Activated CD8-positive, alpha-beta memory T cell treated with anti-CD3 and anti-CD28 coated beads, Interleukin-2, amount 50 U/mL, for 48 hours (primary cell): ENCODE measurements at regions not wholly inside any gene's neighbourhood (a gene's known extent, or its start where the extent isn't known, plus 50 kb on each side); places are given as distances from the start of the nearest gene placed in this dataset.

Experiments used
- DNase-seq: peaks from one replicate; pipeline ENCODE4 v3.0.0-alpha.2; 2020

DNA sequence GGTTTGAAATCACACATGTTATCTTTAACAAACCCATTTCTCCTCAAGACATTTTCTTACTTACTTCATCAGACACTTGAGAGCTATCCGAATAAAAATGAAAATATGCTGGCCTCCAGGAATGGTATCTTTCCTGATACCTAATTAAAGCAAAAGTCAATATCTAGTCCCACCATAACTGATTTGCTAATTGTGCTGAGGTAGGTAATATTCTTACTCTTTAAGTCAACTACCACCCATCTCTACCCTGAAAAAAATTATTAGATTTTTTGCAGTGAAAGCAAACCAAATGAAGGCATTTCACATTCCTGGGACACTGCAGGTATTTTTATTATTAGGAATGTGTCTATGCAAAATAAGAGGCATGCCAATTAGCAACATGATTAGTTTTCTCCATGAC lies 175.8 kb downstream of the QDPR start:
- no peak for DNase-seq

DNA sequence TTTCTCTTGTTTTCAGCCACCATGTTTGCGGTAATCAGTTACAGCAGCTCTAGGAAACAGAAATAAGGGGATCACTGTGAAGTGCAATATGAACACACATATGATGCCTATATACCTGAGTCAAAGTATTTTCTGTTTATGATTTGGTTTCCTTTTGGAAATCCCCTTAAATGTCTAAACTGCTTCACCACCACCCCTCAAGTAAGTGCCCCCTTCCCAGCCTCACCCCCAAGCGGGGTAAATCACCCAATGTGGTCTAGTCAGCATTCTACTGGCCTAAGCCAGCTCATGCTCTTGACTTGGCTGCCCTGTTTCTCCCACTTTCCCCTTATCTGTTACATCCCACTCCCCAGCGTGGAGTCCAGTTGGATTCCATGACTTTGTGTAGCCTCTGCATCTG lies 176.5 kb downstream of the QDPR start:
- no peak for DNase-seq

DNA sequence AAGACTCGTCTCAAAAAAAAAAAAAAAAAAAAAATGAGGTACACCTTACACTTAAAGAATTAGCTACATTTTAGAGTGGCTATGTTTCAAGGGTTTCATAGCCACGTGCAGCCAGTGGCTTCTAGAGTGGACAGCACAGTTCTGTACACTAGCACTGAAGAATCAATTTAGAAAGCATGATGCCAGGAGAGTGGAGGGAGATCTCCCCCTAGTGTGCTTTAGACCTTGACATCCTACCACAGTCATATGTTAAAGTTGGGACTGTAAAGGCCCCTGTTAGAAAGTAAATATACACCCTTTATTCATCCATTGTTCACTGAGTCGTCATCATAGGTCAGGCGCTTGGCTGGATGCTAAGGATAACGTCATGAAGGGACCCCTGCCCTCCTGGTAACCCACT lies 179.4 kb downstream of the QDPR start:
- DNase-seq = no peak

DNA sequence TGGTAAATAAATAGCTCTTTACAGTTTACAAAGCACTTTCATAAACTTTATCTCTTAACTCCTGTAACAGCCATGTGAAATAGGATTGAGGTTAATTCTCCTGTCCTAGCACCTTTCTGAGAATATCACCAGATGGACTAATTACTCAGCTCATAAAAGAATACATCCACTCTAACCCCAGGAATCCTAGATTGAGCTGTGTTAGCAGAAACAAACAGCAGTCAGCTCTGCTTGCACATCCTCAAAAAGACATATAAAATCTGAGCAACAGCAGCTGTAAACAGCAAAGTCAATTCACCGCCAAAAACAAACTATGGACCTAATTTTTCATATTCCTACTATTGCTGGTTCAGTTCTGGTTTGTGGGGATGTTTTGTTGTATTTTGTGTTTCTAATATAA lies 182.8 kb downstream of the QDPR start:
- no peak for DNase-seq

DNA sequence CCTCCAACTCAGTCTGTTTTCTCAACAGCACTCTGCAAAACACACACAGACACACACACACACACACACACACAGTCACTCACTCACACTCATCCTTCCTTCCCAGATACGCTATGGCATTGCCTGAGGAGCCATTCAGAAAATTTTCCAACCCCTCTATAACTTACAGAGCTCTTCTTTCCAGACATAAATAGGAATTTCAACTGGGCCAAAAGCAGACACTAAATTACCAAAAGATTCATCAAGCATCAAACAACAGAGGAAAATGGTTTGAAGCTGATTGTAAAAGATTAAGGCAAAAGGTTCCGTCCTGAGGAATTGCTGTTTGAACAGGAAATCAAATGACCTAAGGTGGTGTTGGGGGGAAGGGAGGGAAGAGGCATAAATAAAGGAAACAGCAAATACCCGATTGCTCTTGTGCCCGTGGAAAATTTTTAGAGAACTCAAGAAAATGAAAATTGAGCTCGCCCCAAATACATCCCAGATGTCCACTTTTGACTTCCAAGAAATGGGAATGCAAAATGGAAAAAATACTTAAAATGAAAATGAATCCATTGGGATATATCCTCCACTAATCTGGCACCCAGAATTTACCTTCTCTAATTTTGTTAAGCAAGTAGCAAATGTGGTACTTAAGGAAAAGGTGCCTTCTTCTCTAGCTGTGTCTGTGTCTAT lies 183.6 kb downstream of the QDPR start:
- no peak for DNase-seq

DNA sequence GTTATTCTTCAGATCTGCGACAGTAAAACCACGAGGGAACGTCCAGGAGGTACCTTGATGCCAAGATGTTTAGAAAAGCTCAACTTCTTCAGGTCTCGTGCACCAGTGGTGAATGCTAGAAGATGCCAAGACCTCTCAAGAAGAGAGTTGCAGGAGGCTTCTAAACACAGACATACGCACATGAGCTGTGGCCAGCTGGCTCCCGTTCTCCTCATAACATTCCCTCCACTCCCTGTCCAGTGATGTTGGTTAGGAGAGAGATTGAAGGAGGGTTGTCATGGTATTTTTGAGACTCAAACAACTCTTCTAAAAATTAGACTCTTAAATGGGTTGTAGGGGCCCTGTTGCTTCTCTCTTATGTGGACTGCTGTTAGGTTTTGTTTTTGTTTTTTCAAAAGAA lies 184.3 kb downstream of the QDPR start:
- DNase-seq = no peak

DNA sequence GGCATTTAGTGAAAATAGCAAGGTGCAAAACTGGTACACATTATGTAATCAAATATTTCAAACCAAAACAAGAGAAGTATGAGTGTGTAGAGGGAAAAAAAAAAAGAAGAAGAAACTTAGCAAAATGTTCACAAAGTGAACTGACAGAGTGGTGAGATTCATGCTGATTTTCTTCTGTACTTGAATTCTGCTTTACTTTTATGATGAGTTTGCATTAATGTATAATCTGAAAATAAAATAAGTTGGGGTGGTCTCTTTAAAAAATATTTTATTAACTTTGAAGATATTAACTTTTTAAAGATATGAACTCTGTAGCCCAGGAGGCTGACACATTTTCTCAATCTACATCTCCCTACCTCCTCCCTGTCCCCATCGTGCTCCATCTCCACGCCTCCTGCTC lies 185.1 kb downstream of the QDPR start:
- no peak for DNase-seq

DNA sequence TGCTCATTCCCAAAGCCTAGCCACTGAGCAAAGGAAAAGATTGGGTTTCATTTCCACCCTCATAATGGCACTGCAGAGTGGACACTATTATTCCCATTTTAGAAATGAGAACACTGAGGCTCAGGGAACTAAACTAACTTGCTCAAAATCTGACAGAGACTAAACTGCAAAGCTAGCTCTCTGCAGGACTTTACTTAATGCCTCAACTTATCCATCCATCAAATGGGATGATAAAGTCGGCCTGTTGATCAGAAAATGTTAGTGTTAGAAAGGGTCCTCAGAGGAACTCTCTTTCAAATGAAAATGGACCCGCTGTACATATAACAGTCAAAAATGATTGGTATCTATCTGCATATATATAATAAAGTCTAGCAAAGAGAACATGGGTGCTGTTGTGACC lies 186.8 kb downstream of the QDPR start:
- no peak for DNase-seq

DNA sequence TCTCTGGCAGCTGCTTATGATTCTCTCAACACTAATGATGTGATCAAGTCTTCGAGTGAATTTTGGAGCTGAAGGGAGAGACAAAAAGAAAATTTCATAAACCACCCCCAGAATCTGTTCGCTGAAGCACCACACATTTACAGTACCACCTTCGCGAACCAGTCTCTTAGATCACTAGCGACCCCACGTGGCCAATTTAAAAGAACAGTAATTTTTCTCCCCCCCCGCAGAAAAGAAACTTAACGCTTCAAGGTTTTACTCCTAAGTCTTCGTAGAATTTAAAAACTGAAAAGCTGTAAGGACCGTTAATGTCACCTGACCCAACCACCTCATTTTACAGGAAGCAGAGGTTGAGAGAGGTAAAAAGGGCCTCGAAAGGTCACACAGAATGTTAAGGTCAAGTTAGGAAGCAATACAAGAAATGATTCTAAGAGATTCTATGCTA lies 187.5 kb downstream of the QDPR start:
- peak; percentile 66 for DNase-seq

DNA sequence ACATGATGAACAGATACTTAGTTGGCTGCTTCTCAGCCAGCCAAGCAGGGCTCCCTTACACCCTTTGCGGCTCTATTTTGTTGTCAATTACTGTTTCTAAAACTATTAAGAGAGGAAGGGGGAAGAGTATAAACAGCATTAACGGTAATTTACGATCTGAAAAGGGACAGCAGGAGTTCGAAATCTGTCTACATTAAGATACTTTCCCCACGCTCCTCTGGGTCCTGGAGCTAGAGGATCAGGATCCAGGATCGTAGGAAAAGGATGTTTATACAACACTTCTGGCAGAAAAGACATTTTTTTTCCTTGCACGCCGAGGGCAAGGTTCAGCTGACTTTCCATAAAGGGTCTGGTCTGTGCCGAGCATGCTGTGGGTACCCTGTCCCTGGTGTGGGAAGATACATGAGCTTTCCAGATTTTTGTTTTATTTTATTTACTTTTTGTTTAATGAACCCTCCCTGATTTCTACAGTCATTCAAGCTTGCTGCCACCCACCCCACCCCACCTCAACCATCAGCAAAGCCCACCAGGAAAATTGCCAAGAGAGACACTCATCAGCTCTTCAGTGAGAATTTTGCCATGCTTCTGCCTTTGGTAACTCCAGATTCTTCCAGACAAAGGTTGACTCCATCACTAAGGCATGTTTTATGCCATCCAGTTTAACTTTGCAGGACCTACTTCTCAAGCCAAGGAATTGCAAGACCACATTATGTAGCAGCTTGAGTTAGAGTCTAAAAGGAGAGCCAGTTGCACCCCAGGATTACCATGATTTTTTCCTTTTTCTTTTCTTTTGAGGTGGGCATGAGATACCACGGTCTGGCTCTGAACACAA lies 188.1 kb downstream of the QDPR start:
- no peak for DNase-seq

DNA sequence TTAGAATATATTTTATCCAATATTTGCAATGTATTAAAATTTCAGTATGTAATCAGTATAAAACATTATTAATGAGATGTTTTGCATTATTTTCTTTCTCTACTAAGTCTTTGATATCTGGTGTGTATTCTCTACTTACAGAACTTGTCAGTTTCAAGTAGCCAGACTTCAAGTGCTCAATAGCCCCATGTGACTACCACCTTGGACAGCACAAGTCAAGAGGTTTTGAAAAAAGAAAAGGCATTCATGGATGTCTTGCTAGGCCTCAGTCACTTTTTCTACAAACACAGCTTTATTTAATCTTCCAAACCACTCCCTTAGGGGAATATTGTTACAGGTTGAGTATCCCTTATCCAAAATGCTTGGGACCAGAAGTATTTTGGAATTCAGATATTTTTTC lies 189.4 kb downstream of the QDPR start:
- no peak for DNase-seq

DNA sequence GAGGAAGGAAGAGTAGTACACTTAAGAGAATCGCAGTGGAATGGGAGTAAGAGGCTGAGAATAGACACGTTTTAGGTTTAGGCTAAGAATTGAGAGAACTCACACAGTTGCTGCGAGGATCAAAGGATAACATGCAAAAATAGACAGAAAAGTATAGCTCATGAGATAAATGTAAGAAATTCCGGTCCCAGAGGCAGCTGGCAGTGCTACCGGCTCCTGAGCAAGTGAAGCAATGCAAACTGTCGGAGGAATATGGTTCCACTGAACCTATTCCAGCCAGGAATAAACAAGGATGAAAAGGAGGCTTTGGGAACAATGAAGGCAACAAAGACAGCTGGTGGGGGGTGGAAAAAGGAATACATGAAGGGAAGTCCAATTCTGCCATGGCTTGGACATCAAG lies 191.8 kb downstream of the QDPR start:
- DNase-seq = no peak

DNA sequence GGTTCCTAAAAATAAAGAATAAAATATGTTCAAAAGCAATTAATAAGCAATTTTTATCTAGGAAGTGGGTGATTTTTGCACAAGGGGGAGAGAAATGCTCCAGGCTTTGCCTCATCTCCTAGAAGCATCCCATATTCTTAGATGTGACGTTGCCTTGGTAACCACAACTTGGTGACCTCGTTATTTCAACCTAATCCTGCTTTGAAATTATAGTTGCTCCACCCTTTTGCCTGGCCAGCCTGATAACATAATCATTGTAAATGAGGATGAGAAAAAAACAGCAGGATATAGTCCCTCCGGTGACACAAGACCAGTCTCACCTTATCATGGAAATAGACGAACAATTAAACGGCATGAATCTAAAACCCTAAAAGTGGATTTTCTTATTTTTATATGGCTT lies 194.4 kb downstream of the QDPR start:
- no peak for DNase-seq

DNA sequence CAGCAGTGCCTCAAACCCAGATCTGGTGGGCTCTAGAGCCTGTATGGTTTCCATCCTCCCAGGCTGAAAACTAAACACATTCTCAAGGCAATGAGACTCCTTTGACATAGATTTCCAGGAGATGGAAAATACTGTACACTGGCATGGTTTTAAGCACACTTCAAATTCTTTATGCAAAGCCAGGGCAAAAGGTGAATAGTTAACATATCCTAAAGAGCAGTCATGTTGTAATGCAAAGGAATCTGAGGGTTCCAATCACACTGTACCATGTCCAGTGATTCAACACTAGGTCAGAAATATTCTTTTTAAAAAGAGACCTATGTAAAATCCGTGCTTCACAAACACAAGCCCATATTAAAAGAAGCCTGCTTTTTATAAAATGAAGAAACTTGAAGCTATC lies 195.3 kb downstream of the QDPR start:
- DNase-seq = no peak

DNA sequence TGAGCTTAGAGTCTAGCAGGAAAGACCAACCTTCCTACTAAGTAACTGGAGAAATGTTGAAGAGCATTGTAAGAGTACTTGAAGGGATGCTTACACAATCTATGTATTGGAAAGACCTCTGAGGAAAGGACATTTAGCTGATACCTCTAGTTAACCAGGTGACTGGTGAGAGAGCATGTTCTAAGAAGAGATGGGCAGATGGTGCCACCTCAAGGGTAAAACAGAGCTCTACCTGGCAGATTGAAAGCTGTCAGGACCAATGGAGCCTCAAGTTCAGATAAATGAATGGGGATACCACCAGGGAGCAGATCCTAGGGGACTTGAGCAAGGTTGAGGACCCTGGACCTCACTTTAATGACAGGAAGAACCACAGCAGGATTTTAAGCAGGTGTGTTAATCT lies 196.4 kb downstream of the QDPR start:
- DNase-seq = no peak

DNA sequence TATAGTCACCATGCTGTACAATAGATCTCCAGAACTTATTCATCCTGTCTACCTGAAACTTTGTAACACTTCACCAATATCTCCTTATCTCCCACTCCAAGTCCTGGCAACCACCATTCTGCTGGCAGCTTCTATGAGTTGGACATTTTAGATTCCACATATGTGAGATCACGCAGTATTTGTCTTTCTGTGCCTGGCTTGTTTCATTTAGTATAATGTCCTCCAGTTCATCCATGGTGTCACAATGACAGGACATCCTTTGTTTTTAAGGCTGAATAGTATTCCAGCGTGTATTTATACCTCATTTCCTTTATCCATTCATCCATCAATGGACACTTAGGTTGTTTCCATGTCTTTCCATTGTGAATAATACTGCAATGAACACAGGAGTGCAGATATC lies 198.7 kb downstream of the QDPR start:
- DNase-seq = no peak

DNA sequence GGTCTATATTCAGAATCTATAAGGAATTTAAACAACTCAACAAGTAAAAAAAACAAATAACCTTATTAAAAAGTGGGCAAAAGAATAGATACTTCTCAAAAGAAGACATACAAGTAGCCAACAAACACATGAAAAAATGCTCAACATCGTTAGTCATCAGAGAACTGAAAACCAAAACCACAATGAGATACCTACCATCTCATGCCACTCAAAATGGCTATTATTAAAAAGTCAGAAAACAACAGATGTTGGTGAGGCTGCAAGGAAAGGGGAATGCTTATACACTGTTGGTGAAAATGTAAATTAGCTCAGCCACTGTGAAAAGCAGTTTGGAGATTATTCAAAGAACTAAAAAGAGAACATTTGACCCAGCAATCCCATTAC lies 201.6 kb downstream of the QDPR start:
- DNase-seq = no peak

DNA sequence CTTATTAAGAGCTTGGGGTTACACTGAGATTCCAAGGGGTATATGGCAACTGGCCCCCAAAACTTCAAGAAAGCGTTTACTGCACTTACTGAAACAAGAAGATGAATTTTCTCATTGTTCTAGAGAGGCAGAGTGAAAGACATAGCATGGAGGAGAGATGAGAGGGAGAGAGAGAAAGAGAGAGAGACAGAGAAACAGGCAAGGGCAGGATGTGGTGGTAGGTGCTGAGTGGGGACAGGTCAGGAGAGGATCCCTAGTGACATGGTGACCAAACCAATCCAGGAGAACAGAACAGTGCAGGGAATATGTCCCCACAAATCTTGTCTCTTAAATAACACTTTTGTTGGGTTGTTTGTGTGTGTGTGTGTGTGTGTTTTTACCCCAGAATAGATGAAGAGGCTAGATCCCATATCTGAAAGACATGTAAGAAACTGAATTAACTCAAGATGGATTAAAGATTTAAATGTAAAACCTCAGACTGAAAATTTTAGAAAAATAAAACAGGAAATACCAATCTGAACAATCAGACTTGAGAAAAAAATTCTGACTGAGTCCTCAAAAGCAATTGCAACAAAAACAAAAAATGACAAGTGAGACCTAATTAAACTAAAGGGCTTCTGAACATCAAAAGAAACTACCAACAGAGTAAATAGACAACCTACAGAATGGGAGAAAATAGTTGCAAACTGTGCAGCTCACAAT lies 202.2 kb downstream of the QDPR start:
- no peak for DNase-seq

DNA sequence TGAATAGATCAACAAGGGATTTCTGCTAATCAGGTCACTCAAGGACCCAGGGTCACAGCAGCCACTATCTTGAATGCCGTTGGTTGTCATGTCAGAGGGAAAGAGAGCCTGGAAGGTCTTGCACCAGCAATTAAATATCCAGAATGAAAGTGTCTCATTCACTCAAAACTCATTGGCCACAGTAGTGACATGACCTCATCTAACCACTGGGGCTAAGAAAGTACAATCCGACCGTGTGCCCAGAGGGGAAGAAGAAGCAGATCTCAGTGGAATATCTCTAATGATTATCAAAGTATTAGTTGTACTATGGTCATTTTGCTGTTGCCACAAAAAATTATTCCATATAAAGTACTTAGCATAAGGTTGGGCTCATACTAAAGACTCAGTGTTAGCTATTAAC lies 210.0 kb downstream of the QDPR start:
- DNase-seq = no peak

DNA sequence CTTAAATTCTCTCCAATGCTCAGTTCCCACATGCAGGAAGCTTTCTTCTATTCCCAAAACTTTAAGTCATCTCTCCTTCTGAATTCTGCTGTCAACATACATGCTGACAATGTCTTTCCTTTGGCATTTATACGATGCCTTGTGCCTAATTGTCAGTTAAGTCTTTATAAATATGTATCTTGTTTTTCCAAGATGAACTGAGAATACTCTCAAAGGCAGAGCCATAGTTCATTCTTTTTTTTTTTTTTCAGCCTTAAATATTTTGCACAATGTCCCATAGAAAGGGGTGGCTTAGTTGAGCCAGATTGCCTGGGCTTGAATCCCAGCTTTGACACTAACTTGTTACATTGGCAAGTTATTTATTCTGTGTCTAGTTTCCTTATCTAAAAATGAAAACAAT lies 210.6 kb downstream of the QDPR start:
- DNase-seq = no peak

DNA sequence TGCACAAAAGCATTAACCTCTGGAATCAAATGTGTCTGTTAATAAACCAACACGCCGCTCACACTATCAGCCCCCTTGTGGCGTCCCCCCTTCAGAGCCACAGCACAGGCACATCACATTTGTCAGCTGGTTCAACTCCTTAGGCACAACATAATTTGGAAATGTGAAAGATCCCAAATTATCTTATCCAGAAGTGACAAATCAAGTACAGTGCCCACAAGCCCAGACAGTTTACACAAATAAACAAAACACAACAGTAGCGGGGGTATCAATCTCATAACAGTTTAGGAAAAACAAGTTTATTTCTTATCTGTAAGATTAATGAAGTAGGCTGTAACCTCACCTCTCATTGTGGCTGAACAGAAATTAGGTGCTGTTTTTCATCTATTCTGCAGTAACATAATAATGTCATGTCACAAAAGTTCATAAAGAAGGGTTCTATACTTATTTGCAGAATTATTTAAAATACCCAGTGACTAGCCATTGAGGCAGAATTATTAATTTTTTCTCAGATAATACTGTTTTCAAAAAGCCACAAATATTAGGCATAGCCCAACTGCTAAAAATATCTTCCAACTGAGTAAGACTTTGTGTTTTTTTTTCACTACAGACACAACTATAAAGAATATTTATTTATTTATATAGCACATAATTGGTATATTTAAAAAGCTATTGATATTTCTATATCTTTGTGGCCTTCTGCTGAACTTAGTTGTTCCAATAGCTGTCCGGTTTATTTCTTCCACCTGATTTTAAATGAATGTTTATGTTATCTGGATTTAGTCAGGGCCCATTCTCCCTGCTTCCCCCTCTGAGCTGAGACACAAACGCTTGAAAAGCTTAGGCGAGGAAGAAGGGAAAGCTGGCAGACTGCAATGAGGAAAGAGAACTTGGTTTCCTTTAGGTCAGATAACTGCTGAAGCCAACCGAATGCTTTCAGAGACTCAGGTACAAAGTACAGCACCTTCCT lies 214.7 kb downstream of the QDPR start:
- DNase-seq = no peak

DNA sequence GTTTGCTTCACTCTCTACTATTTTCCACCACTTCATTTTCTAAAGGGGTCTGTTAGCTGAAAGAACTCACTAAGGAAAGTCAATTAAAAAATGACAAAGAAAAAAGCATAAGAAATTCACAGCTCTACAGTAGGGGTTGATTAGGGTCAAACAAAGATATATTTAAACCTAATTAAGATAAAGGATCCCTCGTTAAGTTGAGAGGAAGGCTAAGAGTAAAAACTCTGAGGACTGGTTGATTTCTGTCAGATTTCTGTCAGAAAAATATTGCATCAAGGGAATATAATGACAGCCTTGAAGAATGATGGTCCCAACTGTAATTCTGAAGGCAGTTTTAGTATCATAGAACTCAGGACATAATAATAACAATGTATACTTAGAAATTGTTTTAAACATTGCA lies 218.0 kb downstream of the QDPR start:
- DNase-seq = no peak

DNA sequence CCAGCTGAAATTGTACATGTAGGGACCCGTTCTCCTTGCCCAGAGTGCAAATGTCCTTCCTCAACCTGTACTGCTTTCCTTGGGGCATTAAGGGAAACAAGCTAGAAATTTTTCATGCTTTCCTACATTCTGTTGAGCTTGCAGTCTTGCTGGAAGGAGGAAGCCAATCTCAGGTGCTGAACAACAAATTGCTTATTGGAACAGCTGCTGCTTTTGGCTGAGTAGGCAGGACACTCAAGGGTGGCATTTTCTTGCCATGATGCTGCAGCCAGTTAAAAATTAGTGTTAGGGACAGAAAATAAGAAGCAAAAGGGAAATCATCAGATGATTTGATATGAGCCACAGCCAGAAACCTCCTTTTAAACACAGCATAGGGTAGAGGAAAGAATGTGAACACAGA lies 223.7 kb downstream of the QDPR start:
- no peak for DNase-seq
